ENCODE measurements at regions not wholly inside any gene's neighbourhood (a gene's known extent, or its start where the extent isn't known, plus 50 kb on each side); places are given as distances from the start of the nearest gene placed in this dataset.

DNA sequence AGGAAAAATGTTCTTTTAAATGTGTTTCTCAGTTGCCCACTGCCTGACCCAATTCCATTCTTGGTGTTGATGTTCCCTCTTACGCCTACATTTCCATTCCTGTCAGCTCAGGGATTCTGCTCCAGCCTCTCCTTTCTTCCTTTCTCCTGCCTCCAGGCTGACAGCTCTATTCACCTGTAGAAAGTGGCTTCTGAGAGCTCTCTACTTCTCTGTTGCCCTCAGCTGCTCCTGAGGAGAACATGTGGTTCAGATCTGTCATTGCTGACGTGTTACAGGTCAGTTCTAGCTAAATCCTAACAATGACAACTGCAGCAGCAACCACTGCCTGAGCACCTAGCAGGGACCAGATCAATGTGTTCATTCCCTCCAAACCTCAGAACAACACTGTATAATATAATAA, 144.9 kb upstream of the PLAAT1 start:
- TF ChIP-seq CTCF (IDR thresholded peaks at IDR 0.05), result no peak
- TF ChIP-seq TEAD4 (IDR thresholded peaks at IDR 0.05; ENCODE audit: borderline replicate concordance, insufficient read depth), result no peak
- TF ChIP-seq RAD21 (IDR thresholded peaks at IDR 0.05; ENCODE audit: low read length), result no peak
- TF ChIP-seq FOXM1 (IDR thresholded peaks at IDR 0.05; ENCODE audit: low read depth), result no peak
- no peak for TF ChIP-seq TAF1 (IDR thresholded peaks at IDR 0.05; ENCODE audit: borderline replicate concordance, low read depth, low read length)
